Spleen (tissue), 11 donors: ENCODE measurements at regions not wholly inside any gene's neighbourhood (a gene's known extent, or its start where the extent isn't known, plus 50 kb on each side); places are given as distances from the start of the nearest gene placed in this dataset.

Experiments used
- DNase-seq: peaks from one replicate; pipeline ENCODE4 v3.0.0-alpha.2; 2020
- H3K27ac ChIP-seq, 8 donors: fragments of 200-600 bp; sonication (generic) in 7 of 8; 1 replicate in 4 of 8; 2 replicates in 4 of 8; pipeline versions ENCODE4 v1.5.0 to v1.8.0; 2016 to 2021; ENCODE audit warnings: inconsistent platforms in 4 of 8, mild to moderate bottlenecking in 4 of 8, moderate library complexity in 1 of 8
- H3K27me3 ChIP-seq, 7 donors: fragments of 200-600 bp; sonication (generic) in 6 of 7; replicated peaks in 1 of 7; 1 replicate in 4 of 7; 2 replicates in 3 of 7; pipeline versions ENCODE4 v1.5.0 to v1.8.0; 2016 to 2021; ENCODE audit warnings: inconsistent platforms in 3 of 7, mild to moderate bottlenecking in 1 of 7
- H3K36me3 ChIP-seq, 6 donors: fragments of 200-600 bp; sonication (generic) in 5 of 6; 1 replicate in 4 of 6; 2 replicates in 2 of 6; pipeline versions ENCODE4 v1.5.0 to v1.8.0; 2016 to 2021; ENCODE audit warnings: inconsistent platforms in 2 of 6
- H3K4me1 ChIP-seq, 6 donors: fragments of 200-600 bp; sonication (generic) in 5 of 6; 1 replicate in 3 of 6; 2 replicates in 3 of 6; pipeline versions ENCODE4 v1.5.0 to v1.8.0; 2016 to 2021; ENCODE audit warnings: inconsistent platforms in 3 of 6
- H3K4me3 ChIP-seq, 8 donors: fragments of 200-600 bp; sonication (generic) in 7 of 8; 1 replicate in 4 of 8; 2 replicates in 4 of 8; pipeline versions ENCODE4 v1.5.0 to v1.8.0; 2016 to 2021; ENCODE audit warnings: inconsistent platforms in 4 of 8, mild to moderate bottlenecking in 4 of 8, moderate library complexity in 2 of 8
- H3K9me3 ChIP-seq, 8 donors: fragments of 200-600 bp; sonication (generic) in 7 of 8; 1 replicate in 4 of 8; 2 replicates in 4 of 8; pipeline versions ENCODE4 v1.5.0 to v1.8.0; 2016 to 2021; ENCODE audit warnings: inconsistent platforms in 4 of 8
- CTCF ChIP-seq, 11 experiments: fragments of 200-600 bp in 7 of 11; fragments of 450-650 bp in 4 of 11; sonication (generic) in 4 of 11; IDR thresholded peaks in 8 of 11; conservative IDR thresholded peaks in 3 of 11; 1 replicate in 7 of 11; 2 replicates in 4 of 11; pipeline versions ENCODE4 v1.4.0 to v1.8.0; 2016 to 2021; ENCODE audit warnings: antibody characterized with exemption in 11 of 11, inconsistent platforms in 4 of 11, mild to moderate bottlenecking in 1 of 11
- POLR2A ChIP-seq, 3 donors: fragments of 450-650 bp; IDR thresholded peaks; one replicate each; pipeline ENCODE4 v1.5.1; 2017; ENCODE audit warnings: antibody characterized with exemption in 3 of 3, mild to moderate bottlenecking in 1 of 3
- POLR2AphosphoS5 ChIP-seq, 3 donors: sonication (generic); formaldehyde crosslinking; IDR thresholded peaks; one replicate each; pipeline ENCODE4 v1.5.1; 2017; ENCODE audit warnings: antibody characterized with exemption in 3 of 3
- WGBS, 5 donors: extraction: QIAGEN DNeasy Blood & Tissue Kit in 3 of 5; methylation state at CpG; one replicate each; pipeline versions ENCODE4 v1.1.5 to v1.1.7; 2013 to 2018; 5-methylcytosine and 5-hydroxymethylcytosine counted together
- intact Hi-C: fragments of 100-400 bp; cut with DNase I; formaldehyde crosslinking; loops from one replicate; pipeline ENCODE4 v1.15.0; 2023; ENCODE audit warnings: low total_unique reads
- donor health status: healthy with polysubstance abuse.
- donor health status: DM: no; HTN: no; CAD: no; lungs with moderate emphysema.
- donor health status: DM: no; HTN: no; CAD: no.
- donor health status: Bipolar disorder and iron deficiency.
- donor health status: healthy.
- donor health status: DM: no; HTN: no; CAD: no.
- donor health status: DM: yes; HTN: yes; CAD: no.

- intact Hi-C loops: no loop called here
- 56 to 78% (median 71%) methylated on average over 1 of the region's 1 CpG for WGBS, 5 donors
- H3K27me3 ChIP-seq: no peaks in the 10 kb centered on the region
- H3K4me1 ChIP-seq: no peaks in the 10 kb centered on the region
- TF ChIP-seq POLR2A (IDR thresholded peaks at IDR 0.05) (no peak), CTCF (IDR thresholded peaks at IDR 0.05 in 8 of 11, conservative IDR thresholded peaks at IDR 0.05 in 3 of 11) (no peak), POLR2AphosphoS5 (IDR thresholded peaks at IDR 0.05) (no peak)
- H3K36me3 ChIP-seq: no peaks in the 10 kb centered on the region
- DNase-seq: no peak
- H3K9me3 ChIP-seq: no peaks in the 10 kb centered on the region
- H3K27ac ChIP-seq: no peak overlapping the region
- H3K4me3 ChIP-seq: no peak overlapping the region
Observed at GRCh38 chr2:18659915-18660314, 70.5 kb upstream of the NT5C1B start.

DNA sequence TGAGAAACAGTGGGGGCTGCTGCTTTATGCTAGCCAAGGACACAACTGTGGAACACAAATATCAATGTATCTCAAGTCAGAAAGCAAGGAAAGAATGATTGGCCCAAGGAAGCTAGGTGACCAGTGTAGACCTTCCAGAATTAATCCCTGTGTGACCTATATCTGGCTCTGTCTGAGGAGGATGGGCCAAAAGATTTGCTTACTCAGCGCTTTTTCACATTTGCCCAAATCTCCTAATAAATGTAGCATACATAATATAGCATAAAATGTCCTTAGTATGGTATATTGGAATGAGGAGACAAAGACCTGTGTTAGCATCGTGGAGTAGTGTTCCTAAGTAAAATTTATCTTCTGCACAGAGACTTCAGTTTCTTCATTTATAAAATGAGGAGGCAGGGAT lies 66.7 kb upstream of the NT5C1B start:
- no peak overlapping the region for H3K4me3 ChIP-seq
- intact Hi-C loops: no loop called here
- H3K36me3 ChIP-seq: no peaks in the 10 kb centered on the region
- DNase-seq: no peak
- no peaks in the 10 kb centered on the region for H3K4me1 ChIP-seq
- no peak for TF ChIP-seq POLR2A (IDR thresholded peaks at IDR 0.05)
- TF ChIP-seq CTCF (IDR thresholded peaks at IDR 0.05 in 8 of 11, conservative IDR thresholded peaks at IDR 0.05 in 3 of 11): no peak
- no peak for TF ChIP-seq POLR2AphosphoS5 (IDR thresholded peaks at IDR 0.05)
- WGBS, 5 donors: 75 to 84% (median 77%) methylated on average over 2 of the region's 2 CpGs
- H3K27me3 ChIP-seq: no peaks in the 10 kb centered on the region
- H3K9me3 ChIP-seq: no peaks in the 10 kb centered on the region
- no peak overlapping the region for H3K27ac ChIP-seq

DNA sequence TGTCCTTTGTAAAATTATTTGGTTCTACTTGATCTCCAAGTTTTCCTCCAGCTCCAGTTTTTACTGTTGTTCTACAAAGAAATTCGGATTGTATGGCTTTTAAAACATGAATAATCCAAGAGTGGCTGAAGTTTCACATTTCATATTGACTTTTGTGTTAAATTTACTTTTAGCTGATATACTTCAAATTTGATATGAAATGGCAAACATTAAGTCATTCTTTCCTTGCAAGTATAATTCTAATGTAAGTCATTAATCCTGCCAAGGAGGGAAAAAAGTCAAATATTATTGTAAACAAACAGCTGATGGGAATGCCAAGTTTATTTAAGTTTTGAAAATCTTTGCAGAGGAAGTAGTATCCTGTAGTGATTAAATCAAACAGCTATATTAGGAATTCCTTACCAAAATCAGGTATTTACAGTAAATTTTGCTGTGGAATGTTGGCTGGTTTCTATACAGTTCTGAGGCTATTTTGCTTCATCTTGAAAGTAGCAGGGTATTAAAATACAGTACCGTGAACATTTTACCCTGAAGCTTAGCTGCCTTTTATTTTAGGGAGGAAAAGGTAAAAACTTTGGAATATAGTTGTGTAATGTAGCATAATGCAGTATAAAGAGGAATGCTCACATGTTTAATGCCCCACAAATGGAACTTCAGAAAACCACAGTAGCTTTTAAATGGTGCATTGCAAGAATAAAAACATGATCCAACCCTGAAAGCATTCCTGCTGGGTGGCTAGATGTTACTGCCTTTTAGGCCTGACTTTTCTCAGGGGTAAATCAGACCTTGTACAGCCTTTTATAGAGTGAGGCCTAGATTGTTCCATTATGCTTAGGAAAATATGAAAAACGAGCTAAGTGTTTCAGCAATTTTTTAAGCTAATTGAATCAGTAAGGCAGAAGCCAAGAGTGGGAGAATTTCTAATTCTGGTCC lies 62.7 kb upstream of the NT5C1B start:
- no peaks in the 10 kb centered on the region for H3K36me3 ChIP-seq
- no peaks in the 10 kb centered on the region for H3K4me1 ChIP-seq
- TF ChIP-seq POLR2AphosphoS5 (IDR thresholded peaks at IDR 0.05): no peak
- no peak for TF ChIP-seq CTCF (IDR thresholded peaks at IDR 0.05 in 8 of 11, conservative IDR thresholded peaks at IDR 0.05 in 3 of 11)
- no peak for TF ChIP-seq POLR2A (IDR thresholded peaks at IDR 0.05)
- intact Hi-C loops: no loop called here
- H3K27ac ChIP-seq: no peak overlapping the region
- no peaks in the 10 kb centered on the region for H3K9me3 ChIP-seq
- no peak overlapping the region for H3K4me3 ChIP-seq
- H3K27me3 ChIP-seq: no peaks in the 10 kb centered on the region
- no peak for DNase-seq
- 57 to 75% (median 67%) methylated on average over 3 of the region's 3 CpGs for WGBS, 5 donors

- no peak overlapping the region for H3K4me3 ChIP-seq
- H3K4me1 ChIP-seq: no peaks in the 10 kb centered on the region
- intact Hi-C loops: no loop called here
- 45 to 69% (median 53%) methylated on average over 2 of the region's 2 CpGs for WGBS, 5 donors
- peaks cover 0 to 5% (median 0%) of the 10 kb centered on the region in 6 donors for H3K36me3 ChIP-seq
- TF ChIP-seq POLR2A (IDR thresholded peaks at IDR 0.05) (no peak), CTCF (IDR thresholded peaks at IDR 0.05 in 8 of 11, conservative IDR thresholded peaks at IDR 0.05 in 3 of 11) (no peak), POLR2AphosphoS5 (IDR thresholded peaks at IDR 0.05) (no peak)
- H3K9me3 ChIP-seq: peaks cover 0 to 9% (median 3%) of the 10 kb centered on the region in 8 donors
- no peak for DNase-seq
- no peak overlapping the region for H3K27ac ChIP-seq
- H3K27me3 ChIP-seq: no peaks in the 10 kb centered on the region
Observed at GRCh38 chr2:18650221-18650620, 60.9 kb upstream of the NT5C1B start.
